ENCODE measurements at regions not wholly inside any gene's neighbourhood (a gene's known extent, or its start where the extent isn't known, plus 50 kb on each side); places are given as distances from the start of the nearest gene placed in this dataset.

GRCh38 chr3:14590569-14590968 is 50.4 kb upstream of the GRIP2 start:
- Histone ChIP-seq H3K79me2 (ENCODE audit: low read length) (no peaks in the 10 kb centered on the region), H4K20me1 (ENCODE audit: insufficient read depth, low read length) (no peaks in the 10 kb centered on the region), H3K4me3 (ENCODE audit: low read length) (no peak overlapping the region), H3K27ac (ENCODE audit: low read length) (no peak overlapping the region), H3K9ac (ENCODE audit: low read length) (no peak overlapping the region), H3K4me1 (ENCODE audit: low read length) (no peaks in the 10 kb centered on the region), H3K9me3 (ENCODE audit: insufficient read depth, low read length) (no peaks in the 10 kb centered on the region), H3K27me3 (ENCODE audit: low read depth, low read length) (peaks cover 62% of the 10 kb centered on the region), H3K4me2 (ENCODE audit: low read length) (no peak overlapping the region), H2AFZ (ENCODE audit: low read depth, low read length) (no peak overlapping the region), H3K36me3 (replicated peaks; ENCODE audit: low read depth, low read length) (no peaks in the 10 kb centered on the region)
- TF ChIP-seq EZH2phosphoT487 (IDR thresholded peaks at IDR 0.05; ENCODE audit: low read depth) (no peak), CTCF (IDR thresholded peaks at IDR 0.05; ENCODE audit: low read depth, low read length) (no peak)

GRCh38 chr3:14592390-14592789 is 52.2 kb upstream of the GRIP2 start:
- no peak overlapping the region for H2AFZ ChIP-seq (ENCODE audit: low read depth, low read length)
- no peaks in the 10 kb centered on the region for H3K4me1 ChIP-seq (ENCODE audit: low read length)
- H4K20me1 ChIP-seq (ENCODE audit: insufficient read depth, low read length), result no peaks in the 10 kb centered on the region; the same call in 1 of the 2 replicates
- no peak overlapping the region for H3K4me2 ChIP-seq (ENCODE audit: low read length)
- H3K4me3 ChIP-seq (ENCODE audit: low read length), result no peak overlapping the region
- no peak overlapping the region for H3K9ac ChIP-seq (ENCODE audit: low read length)
- peaks cover 62% of the 10 kb centered on the region for H3K27me3 ChIP-seq (ENCODE audit: low read depth, low read length)
- no peak for TF ChIP-seq CTCF (IDR thresholded peaks at IDR 0.05; ENCODE audit: low read depth, low read length)
- TF ChIP-seq EZH2phosphoT487 (IDR thresholded peaks at IDR 0.05; ENCODE audit: low read depth), result no peak
- no peaks in the 10 kb centered on the region for H3K36me3 ChIP-seq (replicated peaks; ENCODE audit: low read depth, low read length)
- H3K27ac ChIP-seq (ENCODE audit: low read length), result no peak overlapping the region
- H3K79me2 ChIP-seq (ENCODE audit: low read length), result no peaks in the 10 kb centered on the region
- H3K9me3 ChIP-seq (ENCODE audit: insufficient read depth, low read length), result no peaks in the 10 kb centered on the region

GRCh38 chr3:14592836-14593235 is 52.7 kb upstream of the GRIP2 start:
- H3K36me3 ChIP-seq (replicated peaks; ENCODE audit: low read depth, low read length), result no peaks in the 10 kb centered on the region
- H3K9ac ChIP-seq (ENCODE audit: low read length), result no peak overlapping the region
- H3K27ac ChIP-seq (ENCODE audit: low read length), result no peak overlapping the region
- TF ChIP-seq CTCF (IDR thresholded peaks at IDR 0.05; ENCODE audit: low read depth, low read length) (no peak), EZH2phosphoT487 (IDR thresholded peaks at IDR 0.05; ENCODE audit: low read depth) (no peak)
- no peak overlapping the region for H3K4me2 ChIP-seq (ENCODE audit: low read length)
- no peaks in the 10 kb centered on the region for H3K79me2 ChIP-seq (ENCODE audit: low read length)
- no peaks in the 10 kb centered on the region; the same call in 1 of the 2 replicates for H4K20me1 ChIP-seq (ENCODE audit: insufficient read depth, low read length)
- H3K27me3 ChIP-seq (ENCODE audit: low read depth, low read length), result peaks cover 58% of the 10 kb centered on the region
- no peak overlapping the region for H2AFZ ChIP-seq (ENCODE audit: low read depth, low read length)
- no peaks in the 10 kb centered on the region for H3K9me3 ChIP-seq (ENCODE audit: insufficient read depth, low read length)
- no peaks in the 10 kb centered on the region for H3K4me1 ChIP-seq (ENCODE audit: low read length)
- H3K4me3 ChIP-seq (ENCODE audit: low read length), result no peak overlapping the region

- no peaks in the 10 kb centered on the region for H3K9me3 ChIP-seq (ENCODE audit: insufficient read depth, low read length)
- H4K20me1 ChIP-seq (ENCODE audit: insufficient read depth, low read length), result peaks cover 5% of the 10 kb centered on the region
- H3K4me1 ChIP-seq (ENCODE audit: low read length), result no peaks in the 10 kb centered on the region
- peaks cover 46% of the 10 kb centered on the region for H3K27me3 ChIP-seq (ENCODE audit: low read depth, low read length)
- H3K9ac ChIP-seq (ENCODE audit: low read length), result no peak overlapping the region
- H3K27ac ChIP-seq (ENCODE audit: low read length), result no peak overlapping the region
- no peak overlapping the region for H3K4me2 ChIP-seq (ENCODE audit: low read length)
- TF ChIP-seq CTCF (IDR thresholded peaks at IDR 0.05; ENCODE audit: low read depth, low read length) (no peak), EZH2phosphoT487 (IDR thresholded peaks at IDR 0.05; ENCODE audit: low read depth) (no peak)
- no peak overlapping the region for H3K4me3 ChIP-seq (ENCODE audit: low read length)
- H3K79me2 ChIP-seq (ENCODE audit: low read length), result no peaks in the 10 kb centered on the region
- H2AFZ ChIP-seq (ENCODE audit: low read depth, low read length), result no peak overlapping the region
- H3K36me3 ChIP-seq (replicated peaks; ENCODE audit: low read depth, low read length), result no peaks in the 10 kb centered on the region
Observed at GRCh38 chr3:14594234-14594633, 54.1 kb upstream of the GRIP2 start.
